ENCODE measurements at regions not wholly inside any gene's neighbourhood (a gene's known extent, or its start where the extent isn't known, plus 50 kb on each side); places are given as distances from the start of the nearest gene placed in this dataset.

DNA sequence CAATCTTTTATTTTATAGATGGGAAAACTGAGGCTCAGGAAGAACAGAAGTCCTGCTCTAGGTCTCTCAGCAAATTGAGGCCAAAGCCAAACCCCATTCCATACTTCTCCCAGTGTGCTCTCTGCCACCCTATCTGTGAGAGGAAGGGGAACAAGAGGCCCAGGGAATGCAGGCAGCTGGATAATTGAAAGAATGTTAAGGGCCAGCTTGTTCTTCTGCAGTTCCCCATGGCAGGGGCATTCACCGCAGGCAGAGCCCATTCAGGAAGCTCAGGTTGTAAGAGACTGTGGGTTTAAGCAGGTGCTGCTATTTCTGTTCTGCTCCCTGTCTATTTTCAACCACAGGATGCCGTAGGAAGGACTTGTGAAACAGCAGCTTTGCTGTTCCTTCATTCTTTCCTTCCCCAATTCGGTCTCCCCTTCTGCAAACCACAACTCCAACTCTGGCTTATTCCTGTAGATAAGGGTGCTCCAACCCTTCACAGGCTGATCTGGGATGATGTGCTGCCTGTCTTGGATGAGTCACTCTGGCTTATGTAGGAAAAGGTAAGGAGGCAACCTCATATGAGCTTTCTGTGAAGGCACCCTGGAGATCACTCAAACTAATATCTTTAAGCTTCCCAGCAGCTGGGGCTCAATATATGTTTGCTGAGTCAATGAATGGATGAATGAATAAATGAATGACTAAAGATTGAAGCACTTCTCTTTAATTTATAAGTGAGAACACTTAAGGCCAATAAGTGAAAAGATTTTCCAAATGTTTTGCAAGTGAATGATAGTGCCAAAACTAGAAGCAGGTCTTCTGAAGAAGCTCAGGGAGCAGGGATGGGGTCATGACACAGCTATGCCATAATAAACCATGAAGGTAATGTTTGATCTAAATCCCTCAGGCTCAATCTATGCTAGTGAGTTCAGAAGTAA lies 377.6 kb downstream of the BRINP1 start:
- Histone ChIP-seq H3K27ac (ENCODE audit: low read length) (no peak overlapping the region), H3K27me3 (ENCODE audit: control insufficient read depth, insufficient read depth, low read length) (no peaks in the 10 kb centered on the region), H3K36me3 (ENCODE audit: control insufficient read depth, insufficient read depth, low read length) (no peaks in the 10 kb centered on the region), H3K9me3 (ENCODE audit: control insufficient read depth, insufficient read depth, low read length) (no peaks in the 10 kb centered on the region), H3K4me1 (ENCODE audit: control insufficient read depth, insufficient read depth, low read length) (no peaks in the 10 kb centered on the region), H3K4me3 (ENCODE audit: low read length) (no peak overlapping the region)
- ATAC-seq (no peak), DNase-seq (no peak)
- no peak overlapping the region for H3K27ac Mint-ChIP-seq
- no peaks in the 10 kb centered on the region for H3K4me1 Mint-ChIP-seq
- H3K36me3 Mint-ChIP-seq, result no peaks in the 10 kb centered on the region
- TF ChIP-seq, protein P1, sequence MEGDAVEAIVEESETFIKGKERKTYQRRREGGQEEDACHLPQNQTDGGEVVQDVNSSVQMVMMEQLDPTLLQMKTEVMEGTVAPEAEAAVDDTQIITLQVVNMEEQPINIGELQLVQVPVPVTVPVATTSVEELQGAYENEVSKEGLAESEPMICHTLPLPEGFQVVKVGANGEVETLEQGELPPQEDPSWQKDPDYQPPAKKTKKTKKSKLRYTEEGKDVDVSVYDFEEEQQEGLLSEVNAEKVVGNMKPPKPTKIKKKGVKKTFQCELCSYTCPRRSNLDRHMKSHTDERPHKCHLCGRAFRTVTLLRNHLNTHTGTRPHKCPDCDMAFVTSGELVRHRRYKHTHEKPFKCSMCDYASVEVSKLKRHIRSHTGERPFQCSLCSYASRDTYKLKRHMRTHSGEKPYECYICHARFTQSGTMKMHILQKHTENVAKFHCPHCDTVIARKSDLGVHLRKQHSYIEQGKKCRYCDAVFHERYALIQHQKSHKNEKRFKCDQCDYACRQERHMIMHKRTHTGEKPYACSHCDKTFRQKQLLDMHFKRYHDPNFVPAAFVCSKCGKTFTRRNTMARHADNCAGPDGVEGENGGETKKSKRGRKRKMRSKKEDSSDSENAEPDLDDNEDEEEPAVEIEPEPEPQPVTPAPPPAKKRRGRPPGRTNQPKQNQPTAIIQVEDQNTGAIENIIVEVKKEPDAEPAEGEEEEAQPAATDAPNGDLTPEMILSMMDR (IDR thresholded peaks at IDR 0.05), result no peak
- intact Hi-C loops (cut with micrococcal nuclease), result no loop called here
- 0% methylated on average over 3 of the region's 3 CpGs for WGBS (ENCODE audit: insufficient coverage)
- no peak overlapping the region for H3K4me3 Mint-ChIP-seq
- H3K9me3 Mint-ChIP-seq, result peaks cover 7 to 14% of the 10 kb centered on the region in 2 donors
- H3K27me3 Mint-ChIP-seq (ENCODE audit: low read depth in 2 of 2), result no peaks in the 10 kb centered on the region

DNA sequence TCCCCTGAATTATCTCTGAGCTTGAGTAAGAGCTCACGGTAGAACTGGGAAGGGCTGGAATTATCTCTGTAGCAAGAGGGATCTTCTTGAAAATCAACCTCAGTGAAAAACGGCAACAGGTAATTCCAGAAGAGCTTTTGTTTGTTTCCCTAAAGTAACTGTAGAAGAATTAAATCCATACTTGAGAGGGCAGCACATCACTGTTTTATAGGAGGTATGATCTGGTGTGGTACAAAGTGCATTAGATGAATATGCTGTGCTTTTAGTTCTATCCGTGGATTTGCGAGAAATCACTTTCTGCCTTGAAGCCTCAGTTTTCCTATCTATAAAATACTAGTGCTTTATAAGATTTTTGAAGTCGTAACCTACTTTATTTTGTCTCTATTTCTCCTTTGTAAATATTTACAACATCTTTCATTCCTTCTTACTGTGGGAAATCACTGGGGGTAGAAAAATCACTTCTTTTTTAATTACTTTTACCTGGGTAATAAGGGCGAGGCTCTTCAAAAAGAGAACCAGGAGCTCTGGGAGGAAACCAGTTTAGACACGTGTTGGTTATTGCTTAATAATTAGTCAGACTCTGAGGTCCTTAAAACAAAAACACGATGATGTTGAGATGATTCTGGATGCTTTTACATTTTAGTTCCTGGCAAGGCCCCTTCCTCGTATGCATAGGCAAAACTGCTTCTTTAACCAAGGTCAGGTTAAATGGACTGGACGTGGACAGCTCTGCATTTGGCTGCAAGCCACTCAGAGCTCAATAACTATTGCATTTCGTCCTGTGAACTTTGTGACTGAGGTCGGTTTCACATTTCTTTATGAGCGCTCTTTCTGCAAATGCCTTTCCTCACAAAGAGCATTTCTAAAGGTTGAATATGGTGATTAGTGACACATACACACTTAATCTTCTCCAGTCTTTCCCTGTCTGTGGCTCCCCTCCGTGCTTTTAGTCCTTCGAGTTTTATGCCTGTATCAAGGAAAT lies 376.1 kb downstream of the BRINP1 start:
- TF ChIP-seq, protein P1 (IDR thresholded peaks at IDR 0.05), result no peak
- H3K9me3 ChIP-seq (ENCODE audit: control insufficient read depth, insufficient read depth, low read length), result no peaks in the 10 kb centered on the region
- H3K27me3 ChIP-seq (ENCODE audit: control insufficient read depth, insufficient read depth, low read length), result no peaks in the 10 kb centered on the region
- peaks cover 7 to 14% of the 10 kb centered on the region in 2 donors for H3K9me3 Mint-ChIP-seq
- no peaks in the 10 kb centered on the region for H3K4me1 Mint-ChIP-seq
- H3K27me3 Mint-ChIP-seq (ENCODE audit: low read depth in 2 of 2), result no peaks in the 10 kb centered on the region
- intact Hi-C loops (cut with micrococcal nuclease), result no loop called here
- no peak overlapping the region for H3K4me3 ChIP-seq (ENCODE audit: low read length)
- no peaks in the 10 kb centered on the region for H3K36me3 Mint-ChIP-seq
- no peak overlapping the region for H3K27ac Mint-ChIP-seq
- no peak overlapping the region for H3K27ac ChIP-seq (ENCODE audit: low read length)
- H3K4me3 Mint-ChIP-seq, result no peak overlapping the region
- DNase-seq, result no peak
- H3K4me1 ChIP-seq (ENCODE audit: control insufficient read depth, insufficient read depth, low read length), result no peaks in the 10 kb centered on the region
- ATAC-seq, result no peak
- no peaks in the 10 kb centered on the region for H3K36me3 ChIP-seq (ENCODE audit: control insufficient read depth, insufficient read depth, low read length)
- WGBS (ENCODE audit: insufficient coverage), result 72% methylated on average over 10 of the region's 15 CpGs

DNA sequence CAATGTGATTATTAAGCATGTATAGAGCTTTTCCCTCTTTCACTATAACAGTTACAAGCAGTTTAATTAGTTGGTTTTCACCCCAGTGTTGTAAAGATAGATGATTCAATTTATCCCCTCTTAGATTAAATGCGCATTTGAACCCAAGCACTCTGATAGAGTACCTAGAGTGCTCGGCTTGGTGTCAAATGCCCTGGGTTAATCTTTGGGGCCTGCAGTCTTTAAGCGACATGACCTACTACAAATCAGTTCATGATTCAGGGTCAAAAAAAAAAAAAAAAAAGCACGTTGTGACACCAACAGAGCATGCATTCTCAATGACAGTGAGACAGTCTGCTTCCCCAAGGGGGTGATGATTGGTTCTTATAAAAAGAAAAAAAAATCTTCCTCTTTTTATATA lies 375.3 kb downstream of the BRINP1 start:
- peaks cover 7 to 15% of the 10 kb centered on the region in 2 donors for H3K9me3 Mint-ChIP-seq
- TF ChIP-seq, protein P1 (IDR thresholded peaks at IDR 0.05), result no peak
- H3K27ac Mint-ChIP-seq, result no peak overlapping the region
- no peaks in the 10 kb centered on the region for H3K27me3 Mint-ChIP-seq (ENCODE audit: low read depth in 2 of 2)
- H3K4me3 ChIP-seq (ENCODE audit: low read length), result no peak overlapping the region
- DNase-seq (no peak), ATAC-seq (no peak)
- H3K36me3 ChIP-seq (ENCODE audit: control insufficient read depth, insufficient read depth, low read length), result no peaks in the 10 kb centered on the region
- no peaks in the 10 kb centered on the region for H3K4me1 Mint-ChIP-seq
- no peaks in the 10 kb centered on the region for H3K27me3 ChIP-seq (ENCODE audit: control insufficient read depth, insufficient read depth, low read length)
- no peak overlapping the region for H3K4me3 Mint-ChIP-seq
- H3K36me3 Mint-ChIP-seq, result no peaks in the 10 kb centered on the region
- H3K27ac ChIP-seq (ENCODE audit: low read length), result no peak overlapping the region
- 86% methylated on average over 2 of the region's 4 CpGs for WGBS (ENCODE audit: insufficient coverage)
- no peaks in the 10 kb centered on the region for H3K9me3 ChIP-seq (ENCODE audit: control insufficient read depth, insufficient read depth, low read length)
- H3K4me1 ChIP-seq (ENCODE audit: control insufficient read depth, insufficient read depth, low read length), result no peaks in the 10 kb centered on the region
- intact Hi-C loops (cut with micrococcal nuclease), result no loop called here

All from natural killer cell (primary cell).